Stomach (tissue), 8 donors: ENCODE measurements at regions not wholly inside any gene's neighbourhood (a gene's known extent, or its start where the extent isn't known, plus 50 kb on each side); places are given as distances from the start of the nearest gene placed in this dataset.
A peak's percentile ranks its signal among the peaks of the same experiment; 100 is the strongest.

Experiments
- DNase-seq, 2 donors: peaks; one replicate each; pipeline versions ENCODE4 v3.0.0 to v3.0.0-alpha.2; 2013 to 2019
- H3K27ac ChIP-seq, 5 donors: fragments of 200-600 bp in 4 of 5; sonication (generic) in 4 of 5; one replicate each; pipeline ENCODE4 v1.5.1; 2013 to 2019; ENCODE audit warnings: mild to moderate bottlenecking in 1 of 5, moderate library complexity in 1 of 5
- H3K27me3 ChIP-seq, 3 donors: fragments of 200-600 bp; sonication (generic); one replicate each; pipeline ENCODE4 v1.5.1; 2017 to 2019; ENCODE audit warnings: mixed run types in 1 of 3
- H3K36me3 ChIP-seq, 4 donors: fragments of 200-600 bp; sonication (generic); 1 replicate in 3 of 4; 2 replicates in 1 of 4; pipeline ENCODE4 v1.5.1; 2016 to 2019
- H3K4me1 ChIP-seq, 4 donors: fragments of 200-600 bp; sonication (generic); one replicate each; pipeline ENCODE4 v1.5.1; 2016 to 2019
- H3K4me3 ChIP-seq, 4 donors: fragments of 200-600 bp; sonication (generic) in 3 of 4; one replicate each; pipeline ENCODE4 v1.5.1; 2016 to 2019; ENCODE audit warnings: mild to moderate bottlenecking in 1 of 4
- H3K9me3 ChIP-seq, 4 donors: fragments of 200-600 bp; sonication (generic); one replicate each; pipeline ENCODE4 v1.5.1; 2016 to 2019
- CTCF ChIP-seq, 7 experiments: fragments of 450-650 bp in 4 of 7; fragments of 200-600 bp in 3 of 7; sonication (generic) in 3 of 7; IDR thresholded peaks; one replicate each; pipeline ENCODE4 v1.5.1; 2016 to 2019; ENCODE audit warnings: antibody characterized with exemption in 7 of 7, control low read depth in 2 of 7, mild to moderate bottlenecking in 1 of 7
- EP300 ChIP-seq: sonication (generic); formaldehyde crosslinking; IDR thresholded peaks from one replicate; pipeline ENCODE4 v1.6.1; 2017; ENCODE audit warnings: antibody characterized with exemption
- POLR2A ChIP-seq, 4 donors: fragments of 450-650 bp; IDR thresholded peaks; one replicate each; pipeline ENCODE4 v1.6.1; 2016; ENCODE audit warnings: antibody characterized with exemption in 4 of 4, control low read depth in 2 of 4, mild to moderate bottlenecking in 1 of 4, moderate library complexity in 1 of 4
- POLR2AphosphoS5 ChIP-seq, 3 donors: sonication (generic); formaldehyde crosslinking; IDR thresholded peaks; one replicate each; pipeline ENCODE4 v1.6.1; 2016; ENCODE audit warnings: antibody characterized with exemption in 3 of 3
- WGBS, 5 donors: extraction: QIAGEN DNeasy Blood & Tissue Kit in 3 of 5; methylation state at CpG; one replicate each; pipeline versions ENCODE4 v1.1.5 to v1.1.7; 2013 to 2018; 5-methylcytosine and 5-hydroxymethylcytosine counted together
- intact Hi-C: fragments of 100-400 bp; cut with DNase I; formaldehyde crosslinking; loops from one replicate; pipeline ENCODE4 v1.15.1; 2023; ENCODE audit warnings: low total_unique reads
- donor health status: healthy with polysubstance abuse.
- donor health status: Bipolar disorder and iron deficiency.
- donor health status: healthy.

- Histone ChIP-seq H3K27ac (no peak overlapping the region), H3K4me1 (no peaks in the 10 kb centered on the region), H3K4me3 (no peak overlapping the region), H3K9me3 (no peaks in the 10 kb centered on the region), H3K27me3 (no peaks in the 10 kb centered on the region), H3K36me3 (no peaks in the 10 kb centered on the region)
- DNase-seq, result no peak
- intact Hi-C loops, result no loop called here
- TF ChIP-seq POLR2AphosphoS5 (IDR thresholded peaks at IDR 0.05), result no peak
- WGBS, 5 donors, result 73 to 84% (median 75%) methylated on average over 2 of the region's 2 CpGs
These were observed 593.8 kb upstream of the GBE1 start for GRCh38 chr3:82355228-82355627.

DNA sequence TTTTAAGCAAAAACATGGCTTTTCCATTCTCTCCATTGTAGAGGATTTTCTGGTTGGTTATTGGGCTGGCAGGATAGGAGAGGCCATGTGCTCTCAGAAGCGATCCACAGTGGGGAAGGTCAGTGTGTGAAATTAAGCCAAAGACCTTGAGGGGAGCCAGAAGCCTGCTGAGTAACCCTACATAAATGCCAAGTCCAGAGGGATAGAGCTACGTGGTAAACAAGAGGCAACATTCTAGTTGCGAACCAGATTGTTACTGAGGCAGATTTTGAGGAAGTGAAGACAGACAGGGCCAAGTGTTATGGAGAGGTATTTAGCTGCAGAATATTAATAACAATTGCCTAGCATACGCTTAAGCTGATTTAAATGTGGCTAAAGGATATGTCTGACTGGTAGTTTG lies 592.8 kb upstream of the GBE1 start:
- no peaks in the 10 kb centered on the region for H3K27me3 ChIP-seq
- TF ChIP-seq POLR2A (IDR thresholded peaks at IDR 0.05) (no peak), EP300 (no peak), POLR2AphosphoS5 (IDR thresholded peaks at IDR 0.05) (no peak), CTCF (IDR thresholded peaks at IDR 0.05) (no peak)
- H3K36me3 ChIP-seq, result no peaks in the 10 kb centered on the region
- H3K9me3 ChIP-seq, result no peaks in the 10 kb centered on the region
- DNase-seq, result no peak
- intact Hi-C loops, result no loop called here
- WGBS, 5 donors, result 64 to 79% (median 71%) methylated on average over 4 of the region's 4 CpGs
- no peak overlapping the region for H3K4me3 ChIP-seq
- no peak overlapping the region for H3K27ac ChIP-seq
- no peaks in the 10 kb centered on the region for H3K4me1 ChIP-seq

GRCh38 chr3:82353306-82354171 lies 592.1 kb upstream of the GBE1 start:
- Histone ChIP-seq H3K4me3 (no peak overlapping the region), H3K27ac (no peak overlapping the region), H3K4me1 (no peaks in the 10 kb centered on the region), H3K36me3 (no peaks in the 10 kb centered on the region), H3K27me3 (no peaks in the 10 kb centered on the region), H3K9me3 (no peaks in the 10 kb centered on the region)
- TF ChIP-seq CTCF (IDR thresholded peaks at IDR 0.05), result no peak
- TF ChIP-seq POLR2A (IDR thresholded peaks at IDR 0.05), result no peak
- no peak for TF ChIP-seq POLR2AphosphoS5 (IDR thresholded peaks at IDR 0.05)
- intact Hi-C loops, result no loop called here
- peak in 1 of 2 donors; percentile 10 for DNase-seq
- WGBS, 5 donors, result 66 to 73% (median 67%) methylated on average over 6 of the region's 6 CpGs

DNA sequence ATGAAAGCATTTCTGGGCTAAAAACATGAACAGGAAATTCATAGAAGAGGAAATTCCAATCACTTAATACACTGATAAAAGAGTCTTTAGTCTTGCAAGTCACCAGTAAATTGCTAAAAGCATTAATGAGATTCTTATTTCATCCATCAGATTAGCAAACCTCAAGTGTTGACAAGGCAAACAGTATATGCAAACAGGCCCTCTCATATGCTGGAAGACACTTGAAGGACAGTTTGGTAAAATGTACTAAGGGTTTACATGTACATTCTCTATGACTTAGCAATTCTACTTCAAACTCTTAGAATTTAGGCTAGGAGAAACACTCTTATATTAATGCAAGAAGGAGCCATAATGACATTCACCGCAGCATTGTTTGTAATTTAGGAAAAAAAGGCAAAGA lies 586.1 kb upstream of the GBE1 start:
- H3K27ac ChIP-seq, result no peak overlapping the region
- no peak overlapping the region for H3K4me3 ChIP-seq
- H3K4me1 ChIP-seq, result no peaks in the 10 kb centered on the region
- H3K36me3 ChIP-seq, result no peaks in the 10 kb centered on the region
- intact Hi-C loops, result no loop called here
- WGBS, 5 donors, result 80 to 91% (median 87%) methylated on average over 1 of the region's 1 CpG
- DNase-seq, result no peak
- H3K9me3 ChIP-seq, result no peaks in the 10 kb centered on the region
- no peaks in the 10 kb centered on the region for H3K27me3 ChIP-seq
- no peak for TF ChIP-seq EP300
- no peak for TF ChIP-seq POLR2A (IDR thresholded peaks at IDR 0.05)
- no peak for TF ChIP-seq POLR2AphosphoS5 (IDR thresholded peaks at IDR 0.05)

DNA sequence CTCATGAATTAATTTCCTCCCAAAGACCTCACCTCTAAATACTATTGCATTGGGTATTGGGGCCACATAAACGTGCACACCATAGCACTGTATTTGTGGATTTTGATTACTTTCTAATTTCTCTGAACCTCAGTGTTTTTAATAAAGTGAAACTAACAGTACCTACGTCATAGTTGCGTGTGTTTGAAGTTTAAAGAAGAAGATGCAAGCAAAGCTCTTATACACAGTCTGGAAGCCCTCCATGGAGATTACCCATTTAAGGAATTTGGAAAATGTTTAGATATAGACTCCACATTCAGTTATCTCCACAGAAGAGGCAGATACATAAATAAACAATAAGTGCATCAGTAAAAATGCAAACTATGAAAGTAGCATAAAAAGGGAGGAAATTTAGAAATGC lies 581.1 kb upstream of the GBE1 start:
- intact Hi-C loops, result no loop called here
- Histone ChIP-seq H3K27me3 (no peaks in the 10 kb centered on the region), H3K9me3 (no peaks in the 10 kb centered on the region), H3K4me1 (no peaks in the 10 kb centered on the region), H3K4me3 (no peak overlapping the region), H3K36me3 (no peaks in the 10 kb centered on the region), H3K27ac (no peak overlapping the region)
- WGBS, 5 donors, result 64 to 86% (median 73%) methylated on average over 3 of the region's 3 CpGs
- no peak for DNase-seq
- TF ChIP-seq CTCF (IDR thresholded peaks at IDR 0.05) (no peak), POLR2A (IDR thresholded peaks at IDR 0.05) (no peak), POLR2AphosphoS5 (IDR thresholded peaks at IDR 0.05) (no peak), EP300 (no peak)
